NCI-H2196 (cell line): ENCODE measurements at regions not wholly inside any gene's neighbourhood (a gene's known extent, or its start where the extent isn't known, plus 50 kb on each side); places are given as distances from the start of the nearest gene placed in this dataset.
"Not testable (repeated sequence)": the region's sequence is repeated elsewhere in the genome, so short reads cannot be mapped to it uniquely, and the experiment has no call there.

ENCODE experiments used
- DNase-seq: peaks from one replicate; lab custom pipeline; 2025; ENCODE audit not compliant: unreplicated experiment; lab: John Stamatoyannopoulos, UW

DNA sequence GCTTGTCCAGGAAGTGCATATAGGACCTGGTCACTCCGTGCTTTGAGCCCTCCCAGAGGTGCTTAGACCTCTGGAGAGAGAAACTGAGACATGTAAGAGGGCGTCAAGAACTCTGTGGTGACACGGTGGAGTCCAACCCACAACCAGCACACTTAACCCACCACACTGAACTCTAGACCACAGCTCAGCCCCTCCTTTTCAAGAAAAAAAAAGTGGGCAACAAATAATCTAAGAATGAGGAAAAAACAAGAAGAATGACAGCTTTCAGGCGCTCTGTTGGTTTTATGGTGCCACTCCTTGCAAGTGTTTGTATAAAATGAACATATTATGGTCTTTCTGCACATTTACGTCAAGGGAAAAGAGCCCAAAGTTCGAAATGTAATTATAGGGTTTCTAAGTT lies 50.2 kb upstream of the SNAPC3 start:
- no peak for DNase-seq

DNA sequence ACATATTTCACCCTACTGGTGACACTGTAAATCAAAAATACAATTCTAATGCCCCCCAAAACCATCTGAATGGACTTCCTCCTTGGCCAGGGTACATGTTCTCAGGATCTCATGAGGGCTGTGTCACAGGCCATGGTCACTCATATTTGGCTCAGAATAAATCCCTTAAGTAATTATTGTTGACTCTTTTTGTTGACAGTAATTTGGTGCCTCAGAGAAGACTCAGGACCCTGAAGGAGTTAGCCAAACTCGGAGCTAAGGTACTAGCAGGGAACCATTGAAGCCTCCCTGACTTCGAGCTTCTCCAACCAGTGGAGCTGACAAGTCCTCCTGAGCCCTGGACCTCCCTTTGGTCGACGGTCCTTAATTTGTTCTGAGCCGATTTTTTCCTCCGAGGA lies 51.2 kb upstream of the SNAPC3 start:
- no peak for DNase-seq

DNA sequence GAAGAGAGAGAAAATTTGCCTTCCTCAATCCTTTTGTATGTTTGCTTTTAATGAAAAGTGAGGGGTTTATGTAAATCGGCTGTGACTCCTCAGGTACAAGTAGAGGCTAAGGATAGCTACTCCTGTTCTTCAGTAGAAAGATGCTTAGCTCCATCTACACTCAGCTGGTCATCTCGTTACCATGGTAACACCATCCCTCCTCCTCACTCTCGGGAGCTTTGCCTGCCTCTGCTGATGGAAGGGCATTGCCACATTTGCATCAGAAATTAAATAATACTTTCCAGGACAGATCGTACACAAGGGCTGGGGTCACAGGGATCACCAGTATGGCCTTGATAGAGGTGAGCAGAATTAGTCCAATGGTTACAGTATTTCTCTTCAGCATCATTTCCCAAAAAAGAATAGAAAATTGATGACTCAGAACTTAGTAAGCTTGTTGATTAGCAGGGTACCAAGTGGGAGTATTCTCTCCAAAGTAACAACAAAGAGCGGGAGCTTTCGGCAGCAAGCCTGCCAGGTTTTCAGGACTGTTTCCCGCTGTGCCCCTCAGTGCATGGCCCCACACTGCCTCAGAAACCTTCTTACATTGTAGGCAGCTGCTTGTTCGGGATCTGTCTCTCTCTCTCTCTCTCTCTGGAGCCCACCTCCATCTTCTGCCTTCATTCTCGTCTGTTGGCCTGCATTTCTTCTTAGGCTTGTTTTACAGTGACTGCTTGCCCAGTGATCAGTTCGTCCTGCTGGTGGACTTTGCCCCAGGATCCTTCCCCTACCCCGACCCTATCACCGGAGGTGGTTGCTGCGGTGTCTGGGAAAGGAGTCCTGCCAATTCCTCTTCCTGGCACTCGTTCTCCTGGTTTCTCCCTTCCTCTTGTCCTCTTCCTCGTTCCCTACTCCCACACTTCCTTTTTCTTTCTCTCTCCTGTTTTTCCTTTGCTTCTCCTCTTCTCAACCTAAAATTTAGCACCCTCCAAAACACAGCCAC lies 51.9 kb upstream of the SNAPC3 start:
- DNase-seq, result no peak

DNA sequence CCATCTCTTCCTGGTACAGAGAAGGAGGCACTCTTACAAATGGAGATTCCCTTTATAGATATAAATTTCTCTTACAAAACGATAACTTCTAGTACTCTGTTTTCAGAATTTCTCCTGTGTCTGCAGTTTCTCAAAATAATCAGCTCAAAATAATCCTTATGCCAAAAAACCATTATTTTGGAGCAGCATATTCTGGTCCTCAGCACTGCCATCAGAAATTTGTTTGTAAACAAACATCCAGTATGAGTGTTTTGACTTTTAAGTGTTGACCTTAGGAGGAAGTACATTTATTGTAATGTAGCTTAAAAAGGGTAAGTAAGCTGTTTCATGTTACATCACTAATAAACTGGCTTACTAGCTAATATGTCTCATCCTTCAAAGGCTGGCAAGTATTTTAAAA lies 52.8 kb upstream of the SNAPC3 start:
- DNase-seq, result no peak

DNA sequence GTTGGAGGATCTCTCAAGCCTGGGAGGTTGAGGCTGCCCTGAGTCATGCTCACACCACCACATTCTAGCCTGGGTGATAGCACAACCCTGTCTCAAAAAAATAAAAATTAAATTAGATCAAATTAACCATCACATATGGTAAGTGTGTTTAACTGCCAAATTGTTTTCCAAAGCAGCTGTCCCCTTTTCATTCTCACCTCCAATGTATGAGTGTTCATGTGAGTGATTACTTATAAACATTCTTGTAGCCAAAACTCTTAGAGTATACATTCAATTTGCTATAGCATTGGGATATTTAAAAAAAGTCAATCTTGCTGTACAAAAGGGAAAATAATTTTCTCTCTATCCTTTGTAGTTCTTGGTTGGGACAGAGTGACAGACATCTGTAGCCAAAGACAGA lies 53.4 kb upstream of the SNAPC3 start:
- no peak for DNase-seq

DNA sequence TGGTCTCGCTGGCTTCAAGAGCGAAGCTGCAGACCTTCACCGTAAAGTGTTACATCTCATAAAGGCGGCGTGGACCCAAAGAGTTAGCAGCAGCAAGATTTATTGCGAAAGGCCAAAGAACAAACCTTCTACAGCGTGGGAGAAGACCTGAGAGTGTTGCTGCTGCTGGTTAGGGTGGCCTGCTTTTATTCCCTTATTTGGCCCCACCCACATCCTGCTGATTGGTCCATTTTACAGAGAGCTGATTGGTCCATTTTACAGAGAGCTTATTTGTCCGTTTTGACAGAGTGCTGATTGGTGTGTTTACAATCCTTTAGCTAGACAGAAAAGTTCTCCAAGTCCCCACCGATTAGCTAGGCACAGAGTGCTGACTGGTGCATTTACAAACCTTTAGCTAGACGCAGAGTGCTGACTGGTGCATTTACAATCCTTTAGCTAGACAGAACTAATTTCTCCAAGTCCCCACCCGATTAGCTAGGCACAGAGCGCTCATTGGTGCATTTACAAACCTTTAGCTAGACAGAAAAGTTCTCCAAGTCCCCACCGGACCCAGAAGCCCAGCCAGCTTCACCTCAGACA lies 57.6 kb upstream of the SNAPC3 start:
- DNase-seq, result not testable (repeated sequence)

DNA sequence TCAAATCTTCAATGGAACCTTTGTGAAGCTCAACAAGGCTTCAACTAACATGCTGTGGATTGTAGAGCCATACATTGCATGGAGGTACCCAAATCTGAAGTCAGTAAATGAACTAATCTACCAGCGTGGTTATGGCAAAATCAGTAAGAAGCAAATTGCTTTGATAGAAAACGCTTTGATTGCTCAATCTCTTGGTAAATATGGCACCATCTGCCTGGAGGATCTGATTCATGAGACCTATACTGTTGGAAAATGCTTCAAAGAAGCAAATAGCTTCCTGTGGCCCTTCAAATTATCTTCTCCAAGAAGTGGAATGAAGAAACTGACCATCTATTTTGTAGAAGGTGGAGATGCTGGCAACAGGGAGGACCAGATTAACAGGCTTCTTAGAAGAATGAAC lies 54.7 kb upstream of the TTC39B start:
- DNase-seq, result no peak

DNA sequence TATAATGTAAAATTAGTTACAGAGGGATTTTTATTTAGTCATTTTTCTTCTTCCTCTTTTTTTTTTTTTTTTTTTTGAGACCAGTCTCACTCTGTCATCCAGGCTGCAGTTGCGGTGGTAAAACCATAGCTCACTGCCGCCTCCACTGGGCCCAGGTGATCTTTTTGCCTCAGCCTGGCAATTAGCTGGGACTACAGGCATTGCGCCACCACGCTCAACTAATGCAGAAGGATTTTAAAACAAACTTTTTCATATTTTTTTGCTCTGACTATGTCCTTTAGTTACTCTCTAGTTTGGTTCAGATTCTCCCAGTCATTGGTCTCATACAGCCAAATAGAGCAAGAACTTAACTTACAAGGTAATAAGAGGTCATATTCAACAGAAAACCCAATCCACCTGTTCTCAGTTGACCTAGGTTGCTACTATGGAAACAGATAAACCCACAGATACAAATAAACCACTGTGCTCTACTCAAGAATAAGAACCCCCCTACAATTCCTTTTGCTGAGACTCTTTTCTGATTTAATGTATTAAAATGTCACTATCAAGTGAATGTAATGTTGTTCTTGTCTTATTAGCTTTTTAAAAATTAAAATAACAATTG lies 50.1 kb upstream of the TTC39B start:
- peak; percentile 38 for DNase-seq
